H7 (cell line): ENCODE measurements at regions not wholly inside any gene's neighbourhood (a gene's known extent, or its start where the extent isn't known, plus 50 kb on each side); places are given as distances from the start of the nearest gene placed in this dataset.
"Not testable (repeated sequence)": the region's sequence is repeated elsewhere in the genome, so short reads cannot be mapped to it uniquely, and the experiment has no call there.

Experiments used
- DNase-seq: peaks from one replicate; pipeline ENCODE4 v3.0.0; 2012
- H3K27me3 ChIP-seq: 2 replicates; pipeline ENCODE4 v1.6.0; 2011; ENCODE audit warnings: mild to moderate bottlenecking, low read length; ENCODE audit not compliant: control insufficient read depth, insufficient read depth
- H3K36me3 ChIP-seq: replicated peaks from 2 replicates; pipeline ENCODE4 v1.5.1; 2011; ENCODE audit warnings: low read length; ENCODE audit not compliant: control insufficient read depth, insufficient read depth
- H3K4me3 ChIP-seq: 2 replicates; pipeline ENCODE4 v1.5.1; 2011; ENCODE audit warnings: low read depth, mild to moderate bottlenecking, control low read depth, low read length, moderate library complexity; ENCODE audit not compliant: insufficient read depth

DNA sequence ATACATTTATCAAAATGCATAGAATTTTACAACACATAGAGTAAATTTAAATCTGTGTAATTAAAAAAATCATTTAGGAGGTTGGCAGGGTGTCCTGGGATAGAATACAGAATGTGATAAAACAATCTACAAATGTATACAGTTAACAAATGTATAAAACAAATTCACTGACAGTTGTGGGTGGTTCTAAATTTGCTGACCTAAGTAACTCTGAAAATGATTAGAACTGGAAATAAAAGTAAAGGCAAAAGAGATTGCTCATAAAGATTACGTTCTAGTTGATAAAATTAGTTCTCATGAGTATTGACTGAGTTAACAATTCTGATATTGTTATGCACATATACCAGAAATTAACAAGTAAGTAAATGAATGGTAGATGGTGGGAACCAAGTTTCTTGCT is 1827.3 kb upstream of the FLRT2 start:
- Histone ChIP-seq H3K4me3 (no peak overlapping the region), H3K27me3 (no peaks in the 10 kb centered on the region), H3K36me3 (no peaks in the 10 kb centered on the region)
- DNase-seq = no peak

DNA sequence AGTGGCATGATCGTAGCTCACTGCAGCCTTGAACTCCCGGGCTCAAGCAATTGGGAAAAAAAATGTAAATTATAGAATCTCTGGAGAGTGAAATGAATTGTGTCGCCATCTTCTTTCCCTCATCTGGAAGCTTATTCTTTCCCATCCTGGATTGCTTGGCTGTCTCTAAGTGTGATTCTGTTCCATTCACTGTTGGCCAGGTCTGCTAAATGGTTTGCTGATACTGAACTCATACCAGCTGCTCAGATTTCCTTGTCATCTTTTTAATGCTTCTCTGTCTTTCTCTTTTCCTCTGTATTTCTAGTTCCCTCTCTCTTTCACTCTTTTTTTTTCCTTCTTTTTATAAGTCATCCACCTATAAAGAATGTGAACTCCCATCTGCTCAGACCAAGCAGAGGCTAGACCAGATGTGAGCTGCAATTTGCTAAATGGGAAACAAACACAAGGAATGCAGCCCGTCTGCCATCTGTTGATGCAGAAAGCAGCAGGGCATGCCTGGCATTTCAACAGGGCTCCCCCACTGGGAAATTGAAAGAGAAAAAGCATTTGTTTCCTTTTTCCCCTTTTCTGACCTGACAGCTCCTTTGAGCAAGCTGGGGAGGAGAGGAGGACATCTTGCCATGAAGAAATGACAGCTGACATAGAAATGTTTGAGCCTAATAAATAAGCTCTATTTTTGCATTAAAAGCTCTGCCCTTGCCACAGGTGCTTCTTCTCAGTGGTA is 1823.6 kb upstream of the FLRT2 start:
- H3K27me3 ChIP-seq = no peaks in the 10 kb centered on the region
- H3K36me3 ChIP-seq = no peaks in the 10 kb centered on the region
- H3K4me3 ChIP-seq = no peak overlapping the region
- peak; percentile 5 for DNase-seq

DNA sequence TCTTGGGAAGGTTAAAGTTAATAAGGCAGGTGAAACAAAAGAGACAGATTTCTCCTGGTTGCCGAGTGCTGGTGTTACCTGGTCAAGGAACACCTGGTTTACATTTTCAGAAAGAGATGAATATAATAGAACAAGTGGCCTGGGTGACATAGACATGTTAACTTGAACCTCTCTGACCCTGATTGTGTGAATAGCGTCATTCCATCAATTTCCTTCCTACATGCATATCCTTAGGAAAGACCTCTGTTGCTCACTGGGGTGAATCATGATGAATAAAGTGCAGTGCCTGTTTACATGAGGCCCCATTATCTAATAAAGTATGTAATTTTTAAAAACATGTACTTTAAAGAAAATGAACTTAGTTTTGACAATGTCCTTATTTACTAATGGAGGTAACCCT is 1822.9 kb upstream of the FLRT2 start:
- no peaks in the 10 kb centered on the region for H3K36me3 ChIP-seq
- no peak for DNase-seq
- H3K4me3 ChIP-seq = no peak overlapping the region
- no peaks in the 10 kb centered on the region for H3K27me3 ChIP-seq

DNA sequence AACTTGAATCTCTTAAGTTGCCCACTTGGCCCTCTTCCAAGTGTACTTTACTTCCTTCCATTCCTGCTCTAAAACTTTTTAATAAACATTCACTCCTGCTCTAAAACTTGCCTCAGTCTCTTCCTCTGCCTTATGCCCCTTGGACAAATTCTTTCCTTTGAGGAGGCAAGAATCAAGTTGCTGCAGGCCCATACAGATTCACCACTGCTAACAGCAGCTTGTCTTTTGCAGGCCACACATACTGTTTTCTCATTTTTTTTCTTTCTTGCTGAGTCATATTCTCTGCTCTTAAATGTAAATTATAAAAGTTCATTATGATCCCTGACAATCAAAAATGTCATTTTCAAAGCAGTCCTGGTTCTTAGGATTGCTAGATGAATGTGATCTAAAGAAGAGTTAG is 1820.8 kb upstream of the FLRT2 start:
- H3K27me3 ChIP-seq = no peaks in the 10 kb centered on the region
- no peak overlapping the region for H3K4me3 ChIP-seq
- no peak for DNase-seq
- H3K36me3 ChIP-seq = no peaks in the 10 kb centered on the region

DNA sequence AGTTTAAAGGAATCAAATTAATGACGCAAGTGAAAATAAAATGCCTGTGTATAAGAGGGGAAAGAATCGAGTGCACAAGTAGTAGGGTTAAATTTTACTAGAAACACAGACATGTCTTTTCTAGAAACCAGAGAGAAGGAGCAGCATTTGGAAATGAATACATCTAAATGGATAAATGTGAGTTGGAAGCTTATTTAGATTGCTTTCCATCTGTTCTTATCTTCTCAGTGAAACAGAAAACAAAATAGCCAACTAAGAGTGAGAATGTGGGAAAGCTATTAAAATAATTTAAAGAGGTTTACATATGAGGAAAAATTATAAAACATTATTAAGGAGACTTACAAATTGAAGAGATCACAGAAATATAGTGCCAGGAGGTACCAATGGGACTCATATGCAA is 1818.9 kb upstream of the FLRT2 start:
- no peaks in the 10 kb centered on the region for H3K27me3 ChIP-seq
- no peaks in the 10 kb centered on the region for H3K36me3 ChIP-seq
- no peak for DNase-seq
- no peak overlapping the region for H3K4me3 ChIP-seq

DNA sequence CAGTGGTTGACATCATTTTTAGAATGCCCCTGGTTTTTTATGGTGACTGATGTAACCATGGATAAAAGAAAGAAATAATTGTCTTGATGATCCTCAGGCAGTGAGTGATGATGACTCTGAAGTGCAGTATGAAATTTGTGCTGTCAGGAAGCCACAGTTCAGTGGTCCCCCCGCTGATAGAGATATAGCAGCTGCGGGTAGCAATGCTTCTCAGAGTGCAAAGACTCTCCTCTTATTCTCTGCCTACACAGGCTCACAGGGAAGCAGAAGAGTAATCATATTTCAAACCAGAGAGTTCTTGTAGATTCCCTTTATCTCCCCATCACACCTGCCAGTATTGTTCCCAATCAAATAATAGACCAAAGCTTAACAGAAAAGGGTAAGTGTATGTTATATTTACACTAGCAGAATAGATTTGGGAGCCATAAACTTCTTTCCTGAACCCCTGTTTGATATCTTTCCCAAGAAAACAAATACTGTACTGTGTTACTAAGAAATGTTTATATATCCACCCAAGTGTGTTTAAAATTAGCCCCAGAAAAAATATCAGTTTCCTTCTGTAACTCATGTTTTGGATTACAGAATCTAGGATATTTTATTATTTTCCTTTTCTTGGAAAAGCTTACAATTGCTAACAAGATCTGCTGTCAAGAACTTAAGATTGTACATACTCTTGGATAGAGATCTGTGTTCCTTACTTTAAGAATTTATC is 1817.4 kb upstream of the FLRT2 start:
- H3K4me3 ChIP-seq = no peak overlapping the region
- no peaks in the 10 kb centered on the region for H3K27me3 ChIP-seq
- H3K36me3 ChIP-seq = no peaks in the 10 kb centered on the region
- DNase-seq = no peak

DNA sequence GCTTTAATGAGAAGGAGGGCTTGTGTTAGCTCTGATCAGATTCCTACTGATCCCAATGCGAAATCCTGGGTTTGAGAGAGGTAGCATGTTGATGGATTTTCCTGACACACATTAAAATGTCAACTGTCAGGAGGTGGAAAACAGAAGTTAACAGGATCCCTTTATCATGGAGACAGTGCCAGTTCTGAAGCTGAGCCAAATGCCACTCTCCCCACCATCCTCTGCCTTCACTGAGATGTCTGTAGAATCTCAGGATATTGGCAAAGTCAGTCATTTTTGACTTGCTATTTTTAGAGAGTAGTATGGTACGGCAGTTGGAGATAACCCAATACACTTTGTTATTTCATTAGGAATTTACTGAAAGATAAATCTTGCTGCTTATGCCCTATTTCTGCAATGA is 1816.2 kb upstream of the FLRT2 start:
- Histone ChIP-seq H3K4me3 (no peak overlapping the region), H3K36me3 (no peaks in the 10 kb centered on the region), H3K27me3 (no peaks in the 10 kb centered on the region)
- no peak for DNase-seq

DNA sequence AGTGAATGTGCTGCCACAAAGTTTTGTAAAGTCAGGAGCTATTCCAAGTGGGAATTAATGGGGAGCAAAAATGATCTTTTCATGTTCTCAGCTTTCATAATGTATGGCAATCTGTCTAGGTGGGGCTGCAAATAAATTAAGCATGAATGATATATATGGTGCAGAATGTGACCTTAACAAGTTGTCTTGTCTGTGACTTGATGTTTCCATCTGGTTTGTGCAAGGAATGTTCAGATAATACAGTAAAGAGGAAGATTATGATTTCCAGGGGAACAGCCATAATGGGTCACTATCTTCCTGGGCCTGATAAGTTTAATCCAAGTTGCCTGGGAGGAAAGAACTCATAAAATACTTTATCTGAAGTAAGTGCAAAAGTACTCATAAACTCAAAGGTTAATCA is 1815.8 kb upstream of the FLRT2 start:
- Histone ChIP-seq H3K27me3 (no peaks in the 10 kb centered on the region), H3K36me3 (no peaks in the 10 kb centered on the region), H3K4me3 (no peak overlapping the region)
- DNase-seq = no peak

DNA sequence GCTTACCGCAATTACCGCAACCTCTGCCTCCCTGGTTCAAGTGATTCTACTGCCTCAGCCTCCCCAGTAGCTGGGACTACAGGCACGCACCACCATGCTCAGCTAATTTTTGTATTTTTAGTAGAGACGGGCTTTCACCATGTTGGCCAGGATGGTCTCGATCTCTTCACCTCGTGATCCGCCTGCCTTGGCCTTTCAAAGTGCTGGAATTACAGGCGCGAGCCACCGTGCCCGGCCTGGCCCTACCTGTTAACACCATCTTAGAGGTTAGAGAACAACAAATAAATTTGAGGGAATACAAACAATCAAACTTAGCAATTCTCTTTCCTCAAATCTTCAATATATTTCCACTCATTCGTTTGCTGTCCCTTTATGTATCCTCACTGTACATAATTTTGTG is 1810.5 kb upstream of the FLRT2 start:
- DNase-seq, H3K36me3 ChIP-seq, H3K27me3 ChIP-seq, H3K4me3 ChIP-seq: not testable (repeated sequence)

DNA sequence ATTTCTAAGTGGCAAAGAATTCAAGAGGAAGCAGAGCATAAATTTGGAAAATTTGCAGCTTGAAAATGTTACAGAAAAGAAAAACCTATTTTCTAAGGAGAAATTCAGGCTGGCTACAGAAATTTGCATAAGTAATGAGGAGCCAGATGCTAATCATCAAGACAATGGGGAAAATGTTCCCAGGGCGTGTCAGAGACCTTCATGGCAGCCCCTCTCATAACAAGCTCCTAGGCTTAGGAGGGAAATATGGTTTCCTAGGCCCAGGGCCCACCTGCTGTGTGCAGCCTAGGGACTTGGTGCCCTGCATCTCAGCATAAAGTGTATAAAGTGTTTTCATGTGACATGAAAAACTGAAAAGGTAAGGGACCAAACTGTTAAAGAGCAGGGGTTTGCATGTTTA is 1796.3 kb upstream of the FLRT2 start:
- Histone ChIP-seq H3K27me3 (peaks cover 3% of the 10 kb centered on the region; the same call in 1 of the 2 replicates), H3K36me3 (no peaks in the 10 kb centered on the region), H3K4me3 (no peak overlapping the region)
- DNase-seq = peak; percentile 0

DNA sequence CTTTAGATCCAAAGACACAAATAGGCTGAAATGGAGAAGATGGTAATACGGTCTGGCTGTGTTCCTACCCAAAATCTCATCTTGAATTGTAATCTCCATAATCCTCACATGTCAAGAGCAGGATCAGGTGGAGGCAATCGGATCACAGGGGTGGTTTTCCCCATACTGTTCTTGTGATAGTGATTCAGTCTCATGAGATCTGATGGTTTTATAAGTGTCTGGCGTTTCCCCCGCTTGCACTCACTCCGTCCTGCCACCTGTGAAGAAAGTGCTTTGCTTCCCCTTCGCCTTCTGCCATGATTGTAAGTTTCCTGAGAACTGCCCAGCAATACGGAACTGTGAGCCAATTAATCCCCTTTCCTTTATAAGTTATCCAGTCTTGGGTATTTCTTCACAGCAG is 1795.5 kb upstream of the FLRT2 start:
- H3K27me3 ChIP-seq = peaks cover 3% of the 10 kb centered on the region; the same call in 1 of the 2 replicates
- no peaks in the 10 kb centered on the region for H3K36me3 ChIP-seq
- DNase-seq = no peak
- H3K4me3 ChIP-seq = no peak overlapping the region

DNA sequence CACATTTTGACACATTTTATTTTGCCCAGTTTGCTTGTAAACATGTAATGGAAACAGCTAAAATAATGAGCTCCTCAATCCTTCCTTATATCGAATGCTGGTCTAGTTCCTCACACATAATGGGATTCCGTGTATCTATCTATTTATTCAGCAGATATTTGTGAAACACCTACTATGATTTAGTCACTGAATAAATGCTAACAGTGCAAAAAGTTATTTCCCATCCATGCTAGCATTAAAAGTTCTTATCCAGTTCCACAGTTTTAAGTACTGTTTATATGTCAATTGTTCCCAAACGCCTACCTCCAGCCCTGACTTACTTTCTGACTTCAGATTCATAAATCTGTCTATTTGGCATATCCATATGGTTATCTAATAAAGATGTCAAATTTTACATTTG is 1788.7 kb upstream of the FLRT2 start:
- no peak overlapping the region for H3K4me3 ChIP-seq

DNA sequence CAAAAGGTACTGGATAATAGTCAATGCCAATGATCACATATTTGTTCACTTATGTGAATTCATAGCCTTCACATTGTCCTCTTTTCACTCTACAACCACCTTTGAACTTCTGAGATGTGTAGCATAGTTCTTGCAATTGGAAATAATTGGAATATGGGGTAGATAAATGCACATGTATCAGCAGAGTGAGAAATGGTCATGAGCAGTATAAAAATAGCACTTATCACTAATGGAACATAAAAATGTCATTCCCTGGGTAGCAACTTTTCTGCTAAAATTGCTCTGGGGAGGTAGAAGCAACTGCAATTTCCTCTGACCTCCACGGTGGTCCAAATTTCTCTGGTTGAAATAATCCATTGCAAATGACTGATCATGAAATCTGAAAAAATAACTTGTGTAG is 1785.7 kb upstream of the FLRT2 start:
- no peaks in the 10 kb centered on the region for H3K27me3 ChIP-seq
- no peak for DNase-seq
- H3K36me3 ChIP-seq = no peaks in the 10 kb centered on the region

More for the DNA sequence above, 1788.7 kb upstream of the FLRT2 start:
- no peaks in the 10 kb centered on the region for H3K36me3 ChIP-seq
- H3K27me3 ChIP-seq = no peaks in the 10 kb centered on the region
- no peak for DNase-seq

DNA sequence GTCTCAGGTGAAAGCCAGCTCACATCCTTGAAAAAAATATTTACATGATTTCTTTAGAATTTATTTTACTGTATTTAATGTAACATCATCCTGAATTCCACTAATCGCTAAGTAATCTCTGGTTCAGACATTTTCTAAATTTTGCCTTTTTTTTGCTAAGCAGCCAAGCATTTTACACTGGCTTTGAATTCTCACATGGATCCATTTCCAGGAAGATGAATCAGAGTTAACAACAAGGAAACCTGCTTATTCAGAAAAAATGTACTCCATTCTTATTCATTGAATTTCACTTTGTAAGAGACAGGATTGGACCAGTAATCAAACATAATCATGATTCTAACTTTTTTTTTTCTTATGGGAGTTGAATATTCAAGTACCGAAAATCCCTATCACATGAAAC is 1785.1 kb upstream of the FLRT2 start:
- H3K27me3 ChIP-seq = no peaks in the 10 kb centered on the region
- H3K36me3 ChIP-seq = no peaks in the 10 kb centered on the region
- no peak overlapping the region for H3K4me3 ChIP-seq
- DNase-seq = no peak

More for the DNA sequence above, 1785.7 kb upstream of the FLRT2 start:
- no peak overlapping the region for H3K4me3 ChIP-seq

DNA sequence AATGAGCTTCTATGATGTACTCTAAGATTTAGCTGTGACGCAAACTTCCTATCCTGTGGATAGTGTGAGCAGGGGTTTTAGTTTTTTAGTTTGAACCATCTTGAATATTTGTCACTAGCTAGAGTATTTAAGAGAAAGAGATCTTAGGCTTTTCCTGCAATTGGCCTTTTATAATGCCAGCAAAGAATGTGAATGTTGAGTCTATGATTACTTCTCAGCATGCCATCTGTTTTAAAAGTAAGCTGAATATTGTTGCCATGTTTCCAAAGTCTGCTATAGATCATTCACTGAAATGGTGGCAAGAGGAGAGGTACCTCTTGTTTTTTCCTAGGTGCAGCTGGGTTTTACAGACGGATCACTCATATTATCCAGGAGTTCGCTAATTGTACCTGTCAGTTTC is 1783.6 kb upstream of the FLRT2 start:
- no peak overlapping the region for H3K4me3 ChIP-seq
- no peaks in the 10 kb centered on the region for H3K27me3 ChIP-seq
- DNase-seq = no peak
- H3K36me3 ChIP-seq = no peaks in the 10 kb centered on the region
